ENCODE measurements at regions not wholly inside any gene's neighbourhood (a gene's known extent, or its start where the extent isn't known, plus 50 kb on each side); places are given as distances from the start of the nearest gene placed in this dataset.

- H3K36me3 ChIP-seq (ENCODE audit: insufficient read depth, low read length), result no peaks in the 10 kb centered on the region
- no peaks in the 10 kb centered on the region for H3K9me3 ChIP-seq (ENCODE audit: control insufficient read depth, insufficient read depth, low read length)
- no peak overlapping the region for H3K9ac ChIP-seq (ENCODE audit: low read depth, low read length)
- no peaks in the 10 kb centered on the region for H3K4me1 ChIP-seq (ENCODE audit: insufficient read depth, low read length)
Observed at GRCh38 chr9:29740518-29740917, 2167.2 kb upstream of the C9orf72 start.

GRCh38 chr9:29741169-29741568 is 2167.9 kb upstream of the C9orf72 start:
- H3K9me3 ChIP-seq (ENCODE audit: control insufficient read depth, insufficient read depth, low read length), result no peaks in the 10 kb centered on the region
- H3K9ac ChIP-seq (ENCODE audit: low read depth, low read length), result no peak overlapping the region
- H3K4me1 ChIP-seq (ENCODE audit: insufficient read depth, low read length), result no peaks in the 10 kb centered on the region
- H3K36me3 ChIP-seq (ENCODE audit: insufficient read depth, low read length), result no peaks in the 10 kb centered on the region

- Histone ChIP-seq H3K4me1 (ENCODE audit: insufficient read depth, low read length) (no peaks in the 10 kb centered on the region), H3K9ac (ENCODE audit: low read depth, low read length) (no peak overlapping the region), H3K36me3 (ENCODE audit: insufficient read depth, low read length) (no peaks in the 10 kb centered on the region), H3K9me3 (ENCODE audit: control insufficient read depth, insufficient read depth, low read length) (no peaks in the 10 kb centered on the region)
Observed at GRCh38 chr9:29750062-29750461, 2176.8 kb upstream of the C9orf72 start.

- Histone ChIP-seq H3K4me1 (ENCODE audit: insufficient read depth, low read length) (no peaks in the 10 kb centered on the region), H3K9me3 (ENCODE audit: control insufficient read depth, insufficient read depth, low read length) (no peaks in the 10 kb centered on the region), H3K36me3 (ENCODE audit: insufficient read depth, low read length) (no peaks in the 10 kb centered on the region), H3K9ac (ENCODE audit: low read depth, low read length) (no peak overlapping the region)
Observed at GRCh38 chr9:29751226-29751625, 2177.9 kb upstream of the C9orf72 start.

GRCh38 chr9:29753638-29754037 is 2180.4 kb upstream of the C9orf72 start:
- Histone ChIP-seq H3K36me3 (ENCODE audit: insufficient read depth, low read length) (no peaks in the 10 kb centered on the region), H3K9me3 (ENCODE audit: control insufficient read depth, insufficient read depth, low read length) (no peaks in the 10 kb centered on the region), H3K9ac (ENCODE audit: low read depth, low read length) (no peak overlapping the region), H3K4me1 (ENCODE audit: insufficient read depth, low read length) (no peaks in the 10 kb centered on the region)

- H3K36me3 ChIP-seq (ENCODE audit: insufficient read depth, low read length), result no peaks in the 10 kb centered on the region
Observed at GRCh38 chr9:29769019-29769418, 2195.7 kb upstream of the C9orf72 start.

GRCh38 chr9:29773676-29774075 is 2200.4 kb upstream of the C9orf72 start:
- H3K36me3 ChIP-seq (ENCODE audit: insufficient read depth, low read length), result no peaks in the 10 kb centered on the region

More at GRCh38 chr9:29769019-29769418, 2195.7 kb upstream of the C9orf72 start:
- Histone ChIP-seq H3K9me3 (ENCODE audit: control insufficient read depth, insufficient read depth, low read length) (0 out of 2 replicates have a peak, but pooled peaks cover 5% of the 10 kb centered on the region), H3K9ac (ENCODE audit: low read depth, low read length) (no peak overlapping the region), H3K4me1 (ENCODE audit: insufficient read depth, low read length) (no peaks in the 10 kb centered on the region)

GRCh38 chr9:29775491-29775890 is 2202.2 kb upstream of the C9orf72 start:
- Histone ChIP-seq H3K9ac (ENCODE audit: low read depth, low read length) (no peak overlapping the region), H3K4me1 (ENCODE audit: insufficient read depth, low read length) (no peaks in the 10 kb centered on the region), H3K36me3 (ENCODE audit: insufficient read depth, low read length) (no peaks in the 10 kb centered on the region), H3K9me3 (ENCODE audit: control insufficient read depth, insufficient read depth, low read length) (no peaks in the 10 kb centered on the region)

More at GRCh38 chr9:29773676-29774075, 2200.4 kb upstream of the C9orf72 start:
- Histone ChIP-seq H3K9ac (ENCODE audit: low read depth, low read length) (no peak overlapping the region), H3K4me1 (ENCODE audit: insufficient read depth, low read length) (no peaks in the 10 kb centered on the region), H3K9me3 (ENCODE audit: control insufficient read depth, insufficient read depth, low read length) (no peaks in the 10 kb centered on the region)

GRCh38 chr9:29778281-29778849 is 2205.1 kb upstream of the C9orf72 start:
- no peak overlapping the region for H3K9ac ChIP-seq (ENCODE audit: low read depth, low read length)
- H3K36me3 ChIP-seq (ENCODE audit: insufficient read depth, low read length), result no peaks in the 10 kb centered on the region
- H3K4me1 ChIP-seq (ENCODE audit: insufficient read depth, low read length), result no peaks in the 10 kb centered on the region
- no peaks in the 10 kb centered on the region for H3K9me3 ChIP-seq (ENCODE audit: control insufficient read depth, insufficient read depth, low read length)

- Histone ChIP-seq H3K9ac (ENCODE audit: low read depth, low read length) (no peak overlapping the region), H3K36me3 (ENCODE audit: insufficient read depth, low read length) (no peaks in the 10 kb centered on the region), H3K9me3 (ENCODE audit: control insufficient read depth, insufficient read depth, low read length) (no peaks in the 10 kb centered on the region), H3K4me1 (ENCODE audit: insufficient read depth, low read length) (no peaks in the 10 kb centered on the region)
Observed at GRCh38 chr9:29793970-29794369, 2220.7 kb upstream of the C9orf72 start.

GRCh38 chr9:29796291-29796952 is 2223.1 kb upstream of the C9orf72 start:
- no peaks in the 10 kb centered on the region for H3K4me1 ChIP-seq (ENCODE audit: insufficient read depth, low read length)
- H3K9ac ChIP-seq (ENCODE audit: low read depth, low read length), result no peak overlapping the region
- H3K9me3 ChIP-seq (ENCODE audit: control insufficient read depth, insufficient read depth, low read length), result no peaks in the 10 kb centered on the region
- no peaks in the 10 kb centered on the region for H3K36me3 ChIP-seq (ENCODE audit: insufficient read depth, low read length)

- H3K36me3 ChIP-seq (ENCODE audit: insufficient read depth, low read length), result no peaks in the 10 kb centered on the region
- H3K4me1 ChIP-seq (ENCODE audit: insufficient read depth, low read length), result no peaks in the 10 kb centered on the region
- H3K9me3 ChIP-seq (ENCODE audit: control insufficient read depth, insufficient read depth, low read length), result no peaks in the 10 kb centered on the region
- no peak overlapping the region for H3K9ac ChIP-seq (ENCODE audit: low read depth, low read length)
Observed at GRCh38 chr9:29798599-29798998, 2225.3 kb upstream of the C9orf72 start.

GRCh38 chr9:29799227-29799626 is 2225.9 kb upstream of the C9orf72 start:
- Histone ChIP-seq H3K36me3 (ENCODE audit: insufficient read depth, low read length) (no peaks in the 10 kb centered on the region), H3K4me1 (ENCODE audit: insufficient read depth, low read length) (no peaks in the 10 kb centered on the region), H3K9me3 (ENCODE audit: control insufficient read depth, insufficient read depth, low read length) (no peaks in the 10 kb centered on the region), H3K9ac (ENCODE audit: low read depth, low read length) (no peak overlapping the region)

GRCh38 chr9:29800821-29801220 is 2227.5 kb upstream of the C9orf72 start:
- H3K4me1 ChIP-seq (ENCODE audit: insufficient read depth, low read length), result no peaks in the 10 kb centered on the region
- H3K36me3 ChIP-seq (ENCODE audit: insufficient read depth, low read length), result no peaks in the 10 kb centered on the region
- H3K9me3 ChIP-seq (ENCODE audit: control insufficient read depth, insufficient read depth, low read length), result no peaks in the 10 kb centered on the region
- H3K9ac ChIP-seq (ENCODE audit: low read depth, low read length), result no peak overlapping the region

GRCh38 chr9:29802454-29802853 is 2229.2 kb upstream of the C9orf72 start:
- no peaks in the 10 kb centered on the region for H3K36me3 ChIP-seq (ENCODE audit: insufficient read depth, low read length)
- H3K9ac ChIP-seq (ENCODE audit: low read depth, low read length), result no peak overlapping the region
- H3K9me3 ChIP-seq (ENCODE audit: control insufficient read depth, insufficient read depth, low read length), result no peaks in the 10 kb centered on the region
- peaks cover under 1% of the 10 kb centered on the region; the same call in 1 of the 2 replicates for H3K4me1 ChIP-seq (ENCODE audit: insufficient read depth, low read length)
